ENCODE measurements at regions not wholly inside any gene's neighbourhood (a gene's known extent, or its start where the extent isn't known, plus 50 kb on each side); places are given as distances from the start of the nearest gene placed in this dataset.

DNA sequence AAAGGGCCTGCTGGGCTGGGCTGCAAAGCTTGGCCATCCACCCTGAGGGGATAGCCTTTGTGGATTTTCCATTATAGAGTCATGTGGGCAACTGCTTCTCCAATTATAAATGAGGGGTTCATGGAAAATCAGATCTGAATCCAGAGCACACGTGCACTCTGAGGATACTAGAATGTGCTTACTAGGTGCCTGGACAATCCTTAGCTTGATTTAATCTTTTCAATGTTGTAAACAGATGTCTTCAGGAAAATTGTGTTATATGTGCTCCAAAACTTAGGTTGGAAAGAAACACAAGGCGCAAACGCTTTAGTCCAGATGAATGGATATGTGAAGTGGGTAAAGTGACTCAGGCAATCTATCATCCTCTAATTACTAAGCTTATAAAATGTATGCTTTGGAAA lies 92.0 kb downstream of the SLC17A6 start:
- TF ChIP-seq, protein P1, sequence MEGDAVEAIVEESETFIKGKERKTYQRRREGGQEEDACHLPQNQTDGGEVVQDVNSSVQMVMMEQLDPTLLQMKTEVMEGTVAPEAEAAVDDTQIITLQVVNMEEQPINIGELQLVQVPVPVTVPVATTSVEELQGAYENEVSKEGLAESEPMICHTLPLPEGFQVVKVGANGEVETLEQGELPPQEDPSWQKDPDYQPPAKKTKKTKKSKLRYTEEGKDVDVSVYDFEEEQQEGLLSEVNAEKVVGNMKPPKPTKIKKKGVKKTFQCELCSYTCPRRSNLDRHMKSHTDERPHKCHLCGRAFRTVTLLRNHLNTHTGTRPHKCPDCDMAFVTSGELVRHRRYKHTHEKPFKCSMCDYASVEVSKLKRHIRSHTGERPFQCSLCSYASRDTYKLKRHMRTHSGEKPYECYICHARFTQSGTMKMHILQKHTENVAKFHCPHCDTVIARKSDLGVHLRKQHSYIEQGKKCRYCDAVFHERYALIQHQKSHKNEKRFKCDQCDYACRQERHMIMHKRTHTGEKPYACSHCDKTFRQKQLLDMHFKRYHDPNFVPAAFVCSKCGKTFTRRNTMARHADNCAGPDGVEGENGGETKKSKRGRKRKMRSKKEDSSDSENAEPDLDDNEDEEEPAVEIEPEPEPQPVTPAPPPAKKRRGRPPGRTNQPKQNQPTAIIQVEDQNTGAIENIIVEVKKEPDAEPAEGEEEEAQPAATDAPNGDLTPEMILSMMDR (IDR thresholded peaks at IDR 0.05; ENCODE audit: control insufficient read depth, insufficient read depth, low read depth, low read length, missing control alignments) = no peak
- no peak overlapping the region for H3K4me3 ChIP-seq (ENCODE audit: control insufficient read depth, low read depth, low read length)
- no peak for DNase-seq (ENCODE audit: low read depth)
